WTC11 (cell line): ENCODE measurements at regions not wholly inside any gene's neighbourhood (a gene's known extent, or its start where the extent isn't known, plus 50 kb on each side); places are given as distances from the start of the nearest gene placed in this dataset.

Experiments used
- ATAC-seq: fragments of 200-7000 bp; cut with Tn5 transposase; 2 replicates; pipeline ENCODE4 v1.10.0; 2021; ENCODE audit warnings: mild to moderate bottlenecking, moderate library complexity
- CTCF ChIA-PET: fragments of 300-600 bp; sonication (Branson Sonifier 250); formaldehyde crosslinking; loops from one replicate; lab custom pipeline; 2021; ENCODE audit warnings: antibody characterized with exemption; lab: Charles Lee
- POLR2A ChIA-PET: fragments of 350-600 bp; sonication (Branson Sonifier 250); formaldehyde crosslinking; loops from one replicate; lab custom pipeline; 2021; ENCODE audit warnings: antibody characterized with exemption; lab: Charles Lee
- DNase-seq: peaks from one replicate; pipeline ENCODE4 v3.0.0; 2021; ENCODE audit warnings: low spot score
- H3K27ac Mint-ChIP-seq: 2 replicates; pipeline ENCODE4 v1.8.0; 2021; ENCODE audit warnings: mixed read lengths
- H3K27me3 Mint-ChIP-seq: 2 replicates; pipeline ENCODE4 v1.8.0; 2021; ENCODE audit warnings: low read depth, mild to moderate bottlenecking, moderate library complexity, mixed read lengths
- H3K36me3 Mint-ChIP-seq: 2 replicates; pipeline ENCODE4 v1.8.0; 2021; ENCODE audit warnings: mixed read lengths
- H3K4me1 Mint-ChIP-seq: 2 replicates; pipeline ENCODE4 v1.8.0; 2022; ENCODE audit warnings: mixed read lengths
- H3K4me3 Mint-ChIP-seq: 2 replicates; pipeline ENCODE4 v1.8.0; 2021; ENCODE audit warnings: mild to moderate bottlenecking, moderate library complexity, mixed read lengths
- H3K9me3 Mint-ChIP-seq: 2 replicates; pipeline ENCODE4 v1.8.0; 2021; ENCODE audit warnings: mixed read lengths
- CBFB ChIP-seq: sonication (generic); formaldehyde crosslinking; IDR thresholded peaks from 2 replicates; pipeline ENCODE4 v1.8.1; 2022; ENCODE audit warnings: mild to moderate bottlenecking, low read depth, missing genetic modification reagents
- GABPB1 ChIP-seq: sonication (generic); formaldehyde crosslinking; IDR thresholded peaks from 2 replicates; pipeline ENCODE4 v1.8.1; 2023; ENCODE audit warnings: mild to moderate bottlenecking, missing genetic modification reagents
- HMGA2 ChIP-seq: fragments of 250-450 bp; sonication (Bioruptor Pico); IDR thresholded peaks from 2 replicates; pipeline ENCODE4 v1.4.0; 2021; ENCODE audit warnings: mild to moderate bottlenecking, moderate library complexity
- JUN ChIP-seq: sonication (generic); formaldehyde crosslinking; IDR thresholded peaks from 2 replicates; pipeline ENCODE4 v1.8.0; 2023; ENCODE audit warnings: mild to moderate bottlenecking, missing genetic modification reagents
- NFE2L1 ChIP-seq: sonication (generic); formaldehyde crosslinking; IDR thresholded peaks from 2 replicates; pipeline ENCODE4 v1.8.1; 2023; ENCODE audit warnings: missing genetic modification reagents
- RORB ChIP-seq: fragments of 250-450 bp; sonication (Bioruptor Pico); IDR thresholded peaks from 2 replicates; pipeline ENCODE4 v1.9.0; 2021; ENCODE audit warnings: mild to moderate bottlenecking
- TCF7 ChIP-seq: sonication (generic); formaldehyde crosslinking; IDR thresholded peaks from 2 replicates; pipeline ENCODE4 v1.8.0; 2022; ENCODE audit warnings: mild to moderate bottlenecking, low read depth, missing genetic modification reagents, moderate library complexity
- ZNF121 ChIP-seq: sonication (generic); formaldehyde crosslinking; IDR thresholded peaks from 2 replicates; pipeline ENCODE4 v1.8.0; 2023; ENCODE audit warnings: missing genetic modification reagents
- ZNF219 ChIP-seq: sonication (generic); formaldehyde crosslinking; IDR thresholded peaks from 2 replicates; pipeline ENCODE4 v1.8.0; 2023; ENCODE audit warnings: missing genetic modification reagents, mild to moderate bottlenecking, borderline replicate concordance
- ZNF232 ChIP-seq: sonication (generic); formaldehyde crosslinking; IDR thresholded peaks from 2 replicates; pipeline ENCODE4 v1.8.0; 2022; ENCODE audit warnings: mild to moderate bottlenecking, missing genetic modification reagents
- ZNF396 ChIP-seq: fragments of 250-450 bp; sonication (Bioruptor Pico); IDR thresholded peaks from 2 replicates; pipeline ENCODE4 v1.8.0; 2021; ENCODE audit warnings: mild to moderate bottlenecking, moderate library complexity, borderline replicate concordance
- TF ChIP-seq, protein P1 (sequence below): sonication (generic); formaldehyde crosslinking; IDR thresholded peaks from 2 replicates; pipeline ENCODE4 v1.8.0; 2022; ENCODE audit warnings: mild to moderate bottlenecking, missing genetic modification reagents
- TF ChIP-seq, protein P2 (sequence below): fragments of 250-450 bp; sonication (Bioruptor Pico); IDR thresholded peaks from 2 replicates; pipeline ENCODE4 v2.1.2; 2022; ENCODE audit warnings: mild to moderate bottlenecking, moderate library complexity
- TF ChIP-seq, protein P3 (sequence below): sonication (generic); formaldehyde crosslinking; IDR thresholded peaks from 2 replicates; pipeline ENCODE4 v1.8.0; 2022; ENCODE audit warnings: mild to moderate bottlenecking, missing genetic modification reagents
- TF ChIP-seq, protein P4 (sequence below): sonication (generic); formaldehyde crosslinking; IDR thresholded peaks from 2 replicates; pipeline ENCODE4 v1.8.1; 2022; ENCODE audit warnings: mild to moderate bottlenecking, moderate library complexity, missing genetic modification reagents
- TF ChIP-seq, protein P5 (sequence below): sonication (generic); formaldehyde crosslinking; conservative IDR thresholded peaks from 2 replicates; pipeline ENCODE4 v1.8.1; 2023; ENCODE audit warnings: mild to moderate bottlenecking, low read depth, missing genetic modification reagents, moderate library complexity
- TF ChIP-seq, protein P6 (sequence below): sonication (generic); formaldehyde crosslinking; conservative IDR thresholded peaks from 2 replicates; pipeline ENCODE4 v1.8.1; 2022; ENCODE audit warnings: mild to moderate bottlenecking, missing genetic modification reagents
- TF ChIP-seq, protein P7 (sequence below): sonication (generic); formaldehyde crosslinking; IDR thresholded peaks from 2 replicates; pipeline ENCODE4 v1.8.1; 2023; ENCODE audit warnings: mild to moderate bottlenecking, missing genetic modification reagents, moderate library complexity
- TF ChIP-seq, protein P8 (sequence below): sonication (generic); formaldehyde crosslinking; IDR thresholded peaks from 2 replicates; pipeline ENCODE4 v1.8.0; 2022; ENCODE audit warnings: mild to moderate bottlenecking, missing genetic modification reagents

DNA sequence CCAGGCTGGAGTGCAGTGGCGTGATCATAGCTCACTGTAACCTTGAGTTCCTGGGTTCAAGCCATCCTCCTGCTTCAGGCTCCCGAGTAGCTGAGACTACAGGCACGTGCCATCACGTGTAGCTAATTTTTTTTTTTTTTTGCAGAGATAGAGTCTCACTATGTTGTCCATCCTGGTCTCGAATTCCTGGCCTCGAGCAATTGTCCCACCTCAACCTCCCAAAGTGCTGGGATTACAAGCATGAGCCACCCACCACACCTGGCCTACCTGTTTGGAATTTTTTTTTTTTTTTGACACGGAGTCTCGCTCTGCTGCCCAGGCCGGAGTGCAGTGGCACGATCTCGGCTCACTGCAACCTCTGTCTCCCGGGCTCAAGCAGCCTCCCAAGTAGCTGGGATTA is 117.1 kb upstream of the PARD3 start:
- Mint-ChIP-seq H3K4me1 (peaks cover 10% of the 10 kb centered on the region), H3K9me3 (no peaks in the 10 kb centered on the region), H3K36me3 (no peaks in the 10 kb centered on the region), H3K27ac (no peak overlapping the region), H3K27me3 (no peaks in the 10 kb centered on the region), H3K4me3 (no peak overlapping the region)
- TF ChIP-seq ZNF121 (CRISPR knock-in tag) (0 out of 2 replicates have a peak, but pooled peaks have one; percentile 13), HMGA2 (CRISPR knock-in tag) (no peak)
- no peak for ATAC-seq
- POLR2A ChIA-PET: interaction anchor here (0.7 kb wide), 1 partner anchor 141 kb away, joined by 3 read pairs; no protein-coding TSS in a partner anchor
- DNase-seq: no peak
- CTCF ChIA-PET: no interaction called here

DNA sequence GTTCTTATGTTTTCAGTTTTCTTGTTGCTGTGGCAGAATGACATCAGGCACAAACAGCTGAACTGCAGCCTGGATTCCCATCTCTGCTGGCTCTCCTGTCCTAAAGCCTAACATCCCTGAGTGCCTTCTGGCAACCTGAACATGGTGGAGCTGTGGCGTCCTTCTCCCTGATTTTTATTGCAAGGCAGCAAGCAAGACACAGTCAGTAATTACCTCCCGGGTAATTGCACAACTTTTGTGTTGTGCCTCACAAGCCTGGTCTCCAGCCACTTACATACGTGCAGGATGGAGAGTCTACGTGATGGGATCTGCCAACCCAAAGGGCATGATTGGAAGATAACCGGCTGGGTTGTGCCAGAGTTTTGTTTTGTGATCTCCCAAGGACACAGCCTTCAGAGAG is 116.1 kb upstream of the PARD3 start:
- ChIA-PET POLR2A (no interaction called here), CTCF (no interaction called here)
- no peaks in the 10 kb centered on the region for H3K27me3 Mint-ChIP-seq
- DNase-seq: no peak
- H3K36me3 Mint-ChIP-seq: no peaks in the 10 kb centered on the region
- no peaks in the 10 kb centered on the region for H3K9me3 Mint-ChIP-seq
- H3K4me1 Mint-ChIP-seq: peaks cover 9% of the 10 kb centered on the region
- TF ChIP-seq ZNF396 (CRISPR knock-in tag): no peak
- TF ChIP-seq ZNF121 (CRISPR knock-in tag): no peak
- no peak for TF ChIP-seq NFE2L1 (CRISPR knock-in tag)
- no peak overlapping the region for H3K27ac Mint-ChIP-seq
- no peak overlapping the region for H3K4me3 Mint-ChIP-seq
- ATAC-seq: no peak

DNA sequence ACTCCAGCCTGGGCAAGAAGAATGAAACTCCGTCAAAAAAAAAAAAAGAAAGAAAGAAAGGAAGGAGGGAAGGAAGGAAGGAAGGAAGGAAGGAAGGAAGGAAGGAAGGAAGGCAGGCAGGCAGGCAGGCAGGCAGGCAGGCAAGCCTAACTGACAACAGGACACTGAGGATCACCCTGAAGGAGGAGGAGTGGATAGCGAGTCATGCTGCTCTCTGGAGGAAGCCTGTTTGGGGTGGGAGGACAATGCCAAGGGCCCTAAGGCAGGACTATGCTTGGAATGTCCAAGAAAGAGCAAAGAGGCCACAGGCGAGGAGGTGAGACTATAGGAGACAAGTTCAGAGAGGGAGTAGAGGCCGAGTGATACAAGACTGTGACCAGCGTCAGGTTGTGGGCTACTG is 107.0 kb upstream of the PARD3 start:
- Mint-ChIP-seq H3K4me3 (no peak overlapping the region), H3K36me3 (peaks cover 10% of the 10 kb centered on the region), H3K9me3 (peaks cover 10% of the 10 kb centered on the region), H3K27ac (no peak overlapping the region), H3K4me1 (peaks cover 16% of the 10 kb centered on the region), H3K27me3 (no peaks in the 10 kb centered on the region; the same call in 1 of the 2 replicates)
- ChIA-PET CTCF (no interaction called here), POLR2A (no interaction called here)
- TF ChIP-seq ZNF219 (CRISPR knock-in tag) (no peak), CBFB (CRISPR knock-in tag) (no peak), NFE2L1 (CRISPR knock-in tag) (no peak)
- TF ChIP-seq, protein P1, sequence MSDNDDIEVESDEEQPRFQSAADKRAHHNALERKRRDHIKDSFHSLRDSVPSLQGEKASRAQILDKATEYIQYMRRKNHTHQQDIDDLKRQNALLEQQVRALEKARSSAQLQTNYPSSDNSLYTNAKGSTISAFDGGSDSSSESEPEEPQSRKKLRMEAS (CRISPR knock-in tag): no peak
- TF ChIP-seq, protein P2, sequence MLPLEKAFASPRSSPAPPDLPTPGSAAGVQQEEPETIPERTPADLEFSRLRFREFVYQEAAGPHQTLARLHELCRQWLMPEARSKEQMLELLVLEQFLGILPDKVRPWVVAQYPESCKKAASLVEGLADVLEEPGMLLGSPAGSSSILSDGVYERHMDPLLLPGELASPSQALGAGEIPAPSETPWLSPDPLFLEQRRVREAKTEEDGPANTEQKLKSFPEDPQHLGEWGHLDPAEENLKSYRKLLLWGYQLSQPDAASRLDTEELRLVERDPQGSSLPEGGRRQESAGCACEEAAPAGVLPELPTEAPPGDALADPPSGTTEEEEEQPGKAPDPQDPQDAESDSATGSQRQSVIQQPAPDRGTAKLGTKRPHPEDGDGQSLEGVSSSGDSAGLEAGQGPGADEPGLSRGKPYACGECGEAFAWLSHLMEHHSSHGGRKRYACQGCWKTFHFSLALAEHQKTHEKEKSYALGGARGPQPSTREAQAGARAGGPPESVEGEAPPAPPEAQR (CRISPR knock-in tag): no peak
- TF ChIP-seq, protein P3, sequence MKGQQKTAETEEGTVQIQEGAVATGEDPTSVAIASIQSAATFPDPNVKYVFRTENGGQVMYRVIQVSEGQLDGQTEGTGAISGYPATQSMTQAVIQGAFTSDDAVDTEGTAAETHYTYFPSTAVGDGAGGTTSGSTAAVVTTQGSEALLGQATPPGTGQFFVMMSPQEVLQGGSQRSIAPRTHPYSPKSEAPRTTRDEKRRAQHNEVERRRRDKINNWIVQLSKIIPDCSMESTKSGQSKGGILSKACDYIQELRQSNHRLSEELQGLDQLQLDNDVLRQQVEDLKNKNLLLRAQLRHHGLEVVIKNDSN (CRISPR knock-in tag): no peak
- TF ChIP-seq, protein P4, sequence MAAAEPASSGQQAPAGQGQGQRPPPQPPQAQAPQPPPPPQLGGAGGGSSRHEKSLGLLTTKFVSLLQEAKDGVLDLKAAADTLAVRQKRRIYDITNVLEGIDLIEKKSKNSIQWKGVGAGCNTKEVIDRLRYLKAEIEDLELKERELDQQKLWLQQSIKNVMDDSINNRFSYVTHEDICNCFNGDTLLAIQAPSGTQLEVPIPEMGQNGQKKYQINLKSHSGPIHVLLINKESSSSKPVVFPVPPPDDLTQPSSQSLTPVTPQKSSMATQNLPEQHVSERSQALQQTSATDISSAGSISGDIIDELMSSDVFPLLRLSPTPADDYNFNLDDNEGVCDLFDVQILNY: no peak
- TF ChIP-seq, protein P5, sequence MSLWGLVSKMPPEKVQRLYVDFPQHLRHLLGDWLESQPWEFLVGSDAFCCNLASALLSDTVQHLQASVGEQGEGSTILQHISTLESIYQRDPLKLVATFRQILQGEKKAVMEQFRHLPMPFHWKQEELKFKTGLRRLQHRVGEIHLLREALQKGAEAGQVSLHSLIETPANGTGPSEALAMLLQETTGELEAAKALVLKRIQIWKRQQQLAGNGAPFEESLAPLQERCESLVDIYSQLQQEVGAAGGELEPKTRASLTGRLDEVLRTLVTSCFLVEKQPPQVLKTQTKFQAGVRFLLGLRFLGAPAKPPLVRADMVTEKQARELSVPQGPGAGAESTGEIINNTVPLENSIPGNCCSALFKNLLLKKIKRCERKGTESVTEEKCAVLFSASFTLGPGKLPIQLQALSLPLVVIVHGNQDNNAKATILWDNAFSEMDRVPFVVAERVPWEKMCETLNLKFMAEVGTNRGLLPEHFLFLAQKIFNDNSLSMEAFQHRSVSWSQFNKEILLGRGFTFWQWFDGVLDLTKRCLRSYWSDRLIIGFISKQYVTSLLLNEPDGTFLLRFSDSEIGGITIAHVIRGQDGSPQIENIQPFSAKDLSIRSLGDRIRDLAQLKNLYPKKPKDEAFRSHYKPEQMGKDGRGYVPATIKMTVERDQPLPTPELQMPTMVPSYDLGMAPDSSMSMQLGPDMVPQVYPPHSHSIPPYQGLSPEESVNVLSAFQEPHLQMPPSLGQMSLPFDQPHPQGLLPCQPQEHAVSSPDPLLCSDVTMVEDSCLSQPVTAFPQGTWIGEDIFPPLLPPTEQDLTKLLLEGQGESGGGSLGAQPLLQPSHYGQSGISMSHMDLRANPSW (CRISPR knock-in tag): no peak
- TF ChIP-seq, protein P6, sequence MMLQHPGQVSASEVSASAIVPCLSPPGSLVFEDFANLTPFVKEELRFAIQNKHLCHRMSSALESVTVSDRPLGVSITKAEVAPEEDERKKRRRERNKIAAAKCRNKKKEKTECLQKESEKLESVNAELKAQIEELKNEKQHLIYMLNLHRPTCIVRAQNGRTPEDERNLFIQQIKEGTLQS (CRISPR knock-in tag): no peak
- no peak; the same call in 1 of the 2 replicates for ATAC-seq
- DNase-seq: no peak

DNA sequence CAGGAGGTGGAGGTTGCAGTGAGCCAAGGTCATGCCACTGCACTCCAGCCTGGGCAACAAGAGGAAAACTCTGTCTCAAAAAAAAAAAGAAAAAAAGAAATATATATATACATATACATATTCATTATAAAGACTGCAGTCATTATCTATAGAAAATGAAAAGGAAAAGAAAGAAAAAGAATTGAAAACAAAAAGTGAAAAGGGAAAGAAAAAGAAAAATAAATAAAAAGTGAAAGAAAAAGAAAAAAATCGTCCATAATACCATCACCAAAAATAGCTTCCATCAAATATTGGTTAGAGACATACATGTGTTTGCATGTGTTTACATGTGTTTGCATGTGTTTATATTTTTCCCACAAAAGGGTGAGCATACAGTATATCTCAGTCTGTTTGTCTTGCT is 105.5 kb upstream of the PARD3 start:
- no peak overlapping the region for H3K4me3 Mint-ChIP-seq
- H3K4me1 Mint-ChIP-seq: peaks cover 16% of the 10 kb centered on the region
- H3K36me3 Mint-ChIP-seq: peaks cover 10% of the 10 kb centered on the region
- H3K27me3 Mint-ChIP-seq: no peaks in the 10 kb centered on the region; the same call in 1 of the 2 replicates
- peaks cover 10% of the 10 kb centered on the region for H3K9me3 Mint-ChIP-seq
- ChIA-PET CTCF (no interaction called here), POLR2A (no interaction called here)
- ATAC-seq: no peak
- H3K27ac Mint-ChIP-seq: 0 out of 2 replicates have a peak overlapping the region, but pooled peaks have one; percentile 34
- DNase-seq: no peak
- TF ChIP-seq TCF7 (CRISPR knock-in tag): no peak
- no peak for TF ChIP-seq GABPB1 (CRISPR knock-in tag)
- TF ChIP-seq RORB: no peak
- TF ChIP-seq, protein P7, sequence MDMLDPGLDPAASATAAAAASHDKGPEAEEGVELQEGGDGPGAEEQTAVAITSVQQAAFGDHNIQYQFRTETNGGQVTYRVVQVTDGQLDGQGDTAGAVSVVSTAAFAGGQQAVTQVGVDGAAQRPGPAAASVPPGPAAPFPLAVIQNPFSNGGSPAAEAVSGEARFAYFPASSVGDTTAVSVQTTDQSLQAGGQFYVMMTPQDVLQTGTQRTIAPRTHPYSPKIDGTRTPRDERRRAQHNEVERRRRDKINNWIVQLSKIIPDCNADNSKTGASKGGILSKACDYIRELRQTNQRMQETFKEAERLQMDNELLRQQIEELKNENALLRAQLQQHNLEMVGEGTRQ (CRISPR knock-in tag): no peak
- TF ChIP-seq, protein P8, sequence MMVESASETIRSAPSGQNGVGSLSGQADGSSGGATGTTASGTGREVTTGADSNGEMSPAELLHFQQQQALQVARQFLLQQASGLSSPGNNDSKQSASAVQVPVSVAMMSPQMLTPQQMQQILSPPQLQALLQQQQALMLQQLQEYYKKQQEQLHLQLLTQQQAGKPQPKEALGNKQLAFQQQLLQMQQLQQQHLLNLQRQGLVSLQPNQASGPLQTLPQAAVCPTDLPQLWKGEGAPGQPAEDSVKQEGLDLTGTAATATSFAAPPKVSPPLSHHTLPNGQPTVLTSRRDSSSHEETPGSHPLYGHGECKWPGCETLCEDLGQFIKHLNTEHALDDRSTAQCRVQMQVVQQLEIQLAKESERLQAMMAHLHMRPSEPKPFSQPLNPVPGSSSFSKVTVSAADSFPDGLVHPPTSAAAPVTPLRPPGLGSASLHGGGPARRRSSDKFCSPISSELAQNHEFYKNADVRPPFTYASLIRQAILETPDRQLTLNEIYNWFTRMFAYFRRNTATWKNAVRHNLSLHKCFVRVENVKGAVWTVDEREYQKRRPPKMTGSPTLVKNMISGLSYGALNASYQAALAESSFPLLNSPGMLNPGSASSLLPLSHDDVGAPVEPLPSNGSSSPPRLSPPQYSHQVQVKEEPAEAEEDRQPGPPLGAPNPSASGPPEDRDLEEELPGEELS (CRISPR knock-in tag): no peak
- no peak for TF ChIP-seq JUN
- TF ChIP-seq ZNF219 (CRISPR knock-in tag): no peak
- TF ChIP-seq ZNF232 (CRISPR knock-in tag): no peak
